ENCODE measurements at regions not wholly inside any gene's neighbourhood (a gene's known extent, or its start where the extent isn't known, plus 50 kb on each side); places are given as distances from the start of the nearest gene placed in this dataset.

- DNase-seq (ENCODE audit: low spot score), result no peak
Observed at GRCh38 chr3:168511428-168512014, 415.8 kb upstream of the GOLIM4 start.

GRCh38 chr3:168506589-168506988 lies 410.9 kb upstream of the GOLIM4 start:
- DNase-seq (ENCODE audit: low spot score), result no peak

- DNase-seq (ENCODE audit: low spot score), result no peak
Observed at GRCh38 chr3:168501570-168501969, 405.8 kb upstream of the GOLIM4 start.

GRCh38 chr3:168498194-168498593 lies 402.5 kb upstream of the GOLIM4 start:
- DNase-seq (ENCODE audit: low spot score), result no peak

- no peak for DNase-seq (ENCODE audit: low spot score)
Observed at GRCh38 chr3:168497741-168498140, 402.0 kb upstream of the GOLIM4 start.

GRCh38 chr3:168497183-168497582 lies 401.5 kb upstream of the GOLIM4 start:
- DNase-seq (ENCODE audit: low spot score), result no peak

- no peak for DNase-seq (ENCODE audit: low spot score)
Observed at GRCh38 chr3:168495932-168496331, 400.2 kb upstream of the GOLIM4 start.

- no peak for DNase-seq (ENCODE audit: low spot score)
Observed at GRCh38 chr3:168495270-168495669, 399.5 kb upstream of the GOLIM4 start.

GRCh38 chr3:168493412-168494205 lies 397.9 kb upstream of the GOLIM4 start:
- DNase-seq (ENCODE audit: low spot score), result no peak

GRCh38 chr3:168490981-168491380 lies 395.3 kb upstream of the GOLIM4 start:
- no peak for DNase-seq (ENCODE audit: low spot score)

- DNase-seq (ENCODE audit: low spot score), result no peak
Observed at GRCh38 chr3:168489301-168489700, 393.6 kb upstream of the GOLIM4 start.

- DNase-seq (ENCODE audit: low spot score), result no peak
Observed at GRCh38 chr3:168485936-168486335, 390.2 kb upstream of the GOLIM4 start.

GRCh38 chr3:168476360-168476980 lies 380.7 kb upstream of the GOLIM4 start:
- no peak for DNase-seq (ENCODE audit: low spot score)

GRCh38 chr3:168475704-168476103 lies 380.0 kb upstream of the GOLIM4 start:
- DNase-seq (ENCODE audit: low spot score), result no peak

- no peak for DNase-seq (ENCODE audit: low spot score)
Observed at GRCh38 chr3:168473334-168473890, 377.7 kb upstream of the GOLIM4 start.

GRCh38 chr3:168472783-168473182 lies 377.1 kb upstream of the GOLIM4 start:
- DNase-seq (ENCODE audit: low spot score), result no peak

GRCh38 chr3:168470380-168470779 lies 374.7 kb upstream of the GOLIM4 start:
- no peak for DNase-seq (ENCODE audit: low spot score)

- DNase-seq (ENCODE audit: low spot score), result no peak
Observed at GRCh38 chr3:168469436-168469835, 373.7 kb upstream of the GOLIM4 start.

- no peak for DNase-seq (ENCODE audit: low spot score)
Observed at GRCh38 chr3:168467115-168467714, 371.5 kb upstream of the GOLIM4 start.

- no peak for DNase-seq (ENCODE audit: low spot score)
Observed at GRCh38 chr3:168461793-168462192, 366.1 kb upstream of the GOLIM4 start.

GRCh38 chr3:168459226-168459784 lies 363.6 kb upstream of the GOLIM4 start:
- no peak for DNase-seq (ENCODE audit: low spot score)

GRCh38 chr3:168457954-168458539 lies 362.3 kb upstream of the GOLIM4 start:
- no peak for DNase-seq (ENCODE audit: low spot score)
